OCI-LY3 (cell line): ENCODE measurements at regions not wholly inside any gene's neighbourhood (a gene's known extent, or its start where the extent isn't known, plus 50 kb on each side); places are given as distances from the start of the nearest gene placed in this dataset.

Experiments used
- H2AFZ ChIP-seq: fragments of 200-600, 300-600 bp; shearing (Covaris generic); 2 replicates; pipeline ENCODE4 v1.6.0; 2014; ENCODE audit warnings: antibody characterized with exemption, low read depth, low read length
- H3K27ac ChIP-seq: fragments of 200-600, 300-600 bp; sonication (generic); 2 replicates; pipeline ENCODE4 v1.5.1; 2014; ENCODE audit warnings: mild to moderate bottlenecking, low read length, moderate library complexity, mixed read lengths
- H3K27me3 ChIP-seq: fragments of 200-600, 300-600 bp; sonication (generic); 2 replicates; pipeline ENCODE4 v1.6.1; 2014; ENCODE audit warnings: low read depth, low read length, mixed read lengths
- H3K36me3 ChIP-seq: fragments of 200-600, 300-600 bp; sonication (generic); replicated peaks from 2 replicates; pipeline ENCODE3; 2014; ENCODE audit warnings: low read depth, low read length, mixed read lengths
- H3K4me1 ChIP-seq: fragments of 300-600, 200-600 bp; sonication (generic); 2 replicates; pipeline ENCODE4 v1.6.1; 2014; ENCODE audit warnings: low read length, mixed read lengths
- H3K4me2 ChIP-seq: fragments of 200-600, 300-600 bp; sonication (generic); 2 replicates; pipeline ENCODE4 v1.6.1; 2014; ENCODE audit warnings: low read length, mixed read lengths
- H3K4me3 ChIP-seq: fragments of 300-600, 200-600 bp; sonication (generic); 2 replicates; pipeline ENCODE4 v1.5.1; 2014; ENCODE audit warnings: antibody characterized with exemption, mild to moderate bottlenecking, low read length, moderate library complexity
- H3K79me2 ChIP-seq: fragments of 300-600, 200-600 bp; shearing (Covaris generic); 2 replicates; pipeline ENCODE4 v1.6.1; 2014; ENCODE audit warnings: mild to moderate bottlenecking, low read length, mixed read lengths
- H3K9ac ChIP-seq: fragments of 300-600, 200-600 bp; shearing (Covaris generic); 2 replicates; pipeline ENCODE4 v1.6.0; 2014; ENCODE audit warnings: mild to moderate bottlenecking, low read length, moderate library complexity
- H3K9me3 ChIP-seq: fragments of 200-600, 300-600 bp; shearing (Covaris generic); 2 replicates; pipeline ENCODE4 v1.6.1; 2014; ENCODE audit warnings: low read length, mixed read lengths; ENCODE audit not compliant: insufficient read depth
- H4K20me1 ChIP-seq: fragments of 200-600, 300-600 bp; sonication (generic); 2 replicates; pipeline ENCODE4 v1.6.1; 2016; ENCODE audit warnings: low read length, mixed read lengths; ENCODE audit not compliant: insufficient read depth
- EZH2phosphoT487 ChIP-seq: fragments of 200-600 bp; shearing (Covaris generic); IDR thresholded peaks from 2 replicates; pipeline ENCODE4 v1.6.1; 2018; ENCODE audit warnings: antibody characterized with exemption, mixed run types, low read depth
- TF ChIP-seq, protein P1 (sequence below): fragments of 200-600, 300-600 bp; sonication (generic); IDR thresholded peaks from 2 replicates; pipeline ENCODE4 v1.5.1; 2014; ENCODE audit warnings: antibody characterized with exemption, low read length, low read depth

DNA sequence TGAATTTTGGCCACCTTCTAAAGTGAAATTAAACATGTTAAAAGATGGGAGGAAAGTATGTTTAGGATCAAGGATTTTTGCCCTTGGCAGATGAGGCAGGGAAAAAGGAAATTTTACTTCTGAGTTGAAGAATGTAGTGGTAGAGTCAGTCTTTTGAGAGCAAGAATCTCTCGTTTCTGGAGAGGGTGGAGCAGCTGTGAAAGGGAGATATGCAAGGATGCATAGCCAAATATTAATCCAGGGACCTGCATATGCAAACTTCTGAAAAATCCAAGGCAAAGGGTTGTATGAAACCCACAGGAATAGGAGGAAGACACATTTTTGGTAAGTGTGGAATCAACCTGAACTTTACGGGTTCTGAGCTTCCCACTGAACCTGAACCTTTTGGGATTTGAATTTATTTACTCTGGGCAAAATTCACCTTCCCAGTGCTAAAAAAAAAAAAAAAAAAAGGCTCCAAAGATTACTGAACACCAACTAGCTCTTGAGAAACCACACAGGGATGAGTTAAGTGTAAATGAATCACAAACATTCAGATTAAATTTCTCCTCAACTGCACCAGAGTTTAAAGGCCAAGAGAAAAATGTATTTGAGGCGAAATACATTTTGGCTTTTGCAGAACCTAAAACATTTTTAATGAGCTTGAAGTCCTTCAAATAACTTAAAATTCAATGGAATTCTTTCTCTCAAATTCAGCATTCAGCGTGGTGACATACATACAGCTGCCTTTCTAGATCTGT is 187.1 kb upstream of the CDKN3 start:
- Histone ChIP-seq H3K27me3 (no peaks in the 10 kb centered on the region), H2AFZ (no peak overlapping the region), H3K9ac (no peak overlapping the region), H3K36me3 (no peaks in the 10 kb centered on the region), H3K4me2 (no peak overlapping the region), H3K4me3 (no peak overlapping the region), H3K9me3 (no peaks in the 10 kb centered on the region), H3K79me2 (no peaks in the 10 kb centered on the region), H3K4me1 (no peaks in the 10 kb centered on the region; the same call in 1 of the 2 replicates), H3K27ac (no peak overlapping the region), H4K20me1 (no peaks in the 10 kb centered on the region)
- TF ChIP-seq EZH2phosphoT487, result no peak
- TF ChIP-seq, protein P1, sequence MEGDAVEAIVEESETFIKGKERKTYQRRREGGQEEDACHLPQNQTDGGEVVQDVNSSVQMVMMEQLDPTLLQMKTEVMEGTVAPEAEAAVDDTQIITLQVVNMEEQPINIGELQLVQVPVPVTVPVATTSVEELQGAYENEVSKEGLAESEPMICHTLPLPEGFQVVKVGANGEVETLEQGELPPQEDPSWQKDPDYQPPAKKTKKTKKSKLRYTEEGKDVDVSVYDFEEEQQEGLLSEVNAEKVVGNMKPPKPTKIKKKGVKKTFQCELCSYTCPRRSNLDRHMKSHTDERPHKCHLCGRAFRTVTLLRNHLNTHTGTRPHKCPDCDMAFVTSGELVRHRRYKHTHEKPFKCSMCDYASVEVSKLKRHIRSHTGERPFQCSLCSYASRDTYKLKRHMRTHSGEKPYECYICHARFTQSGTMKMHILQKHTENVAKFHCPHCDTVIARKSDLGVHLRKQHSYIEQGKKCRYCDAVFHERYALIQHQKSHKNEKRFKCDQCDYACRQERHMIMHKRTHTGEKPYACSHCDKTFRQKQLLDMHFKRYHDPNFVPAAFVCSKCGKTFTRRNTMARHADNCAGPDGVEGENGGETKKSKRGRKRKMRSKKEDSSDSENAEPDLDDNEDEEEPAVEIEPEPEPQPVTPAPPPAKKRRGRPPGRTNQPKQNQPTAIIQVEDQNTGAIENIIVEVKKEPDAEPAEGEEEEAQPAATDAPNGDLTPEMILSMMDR, result no peak

DNA sequence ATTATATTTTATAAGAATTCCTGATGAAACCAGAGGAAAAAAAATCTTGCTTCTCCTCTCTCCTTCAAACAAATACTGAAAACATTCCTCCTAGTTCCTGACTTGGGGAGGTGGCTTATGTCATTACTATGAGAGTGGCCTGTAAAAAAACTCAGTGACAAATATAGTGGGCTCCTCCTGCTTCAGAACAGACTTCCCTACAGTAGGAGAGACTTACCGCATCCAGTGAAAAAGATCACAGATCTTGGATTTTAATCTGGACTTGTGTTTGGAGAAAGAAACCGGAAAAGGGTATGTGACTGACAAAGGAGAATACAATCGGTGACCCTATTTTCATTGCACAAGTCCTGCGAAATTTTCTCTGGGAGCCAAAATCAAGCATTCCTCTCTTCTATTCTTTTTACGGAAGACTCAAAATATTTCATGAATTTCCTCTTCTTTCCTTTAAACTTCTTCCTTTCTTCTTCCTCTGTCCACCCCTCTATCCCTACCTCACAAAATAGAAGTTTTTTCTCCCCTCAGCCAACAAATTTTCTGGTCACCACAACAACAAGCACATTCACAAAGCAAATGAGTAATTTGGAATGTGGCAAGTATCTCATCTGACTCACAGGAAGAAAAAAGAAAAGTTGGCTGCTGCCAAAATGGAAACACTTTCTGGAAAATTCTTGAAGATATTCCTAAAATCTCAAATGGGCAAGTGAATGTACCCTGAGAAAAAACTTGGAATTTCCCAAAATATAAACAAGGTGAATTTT is 185.1 kb upstream of the CDKN3 start:
- H2AFZ ChIP-seq, result no peak overlapping the region
- no peak for TF ChIP-seq EZH2phosphoT487
- TF ChIP-seq, protein P1, result no peak

DNA sequence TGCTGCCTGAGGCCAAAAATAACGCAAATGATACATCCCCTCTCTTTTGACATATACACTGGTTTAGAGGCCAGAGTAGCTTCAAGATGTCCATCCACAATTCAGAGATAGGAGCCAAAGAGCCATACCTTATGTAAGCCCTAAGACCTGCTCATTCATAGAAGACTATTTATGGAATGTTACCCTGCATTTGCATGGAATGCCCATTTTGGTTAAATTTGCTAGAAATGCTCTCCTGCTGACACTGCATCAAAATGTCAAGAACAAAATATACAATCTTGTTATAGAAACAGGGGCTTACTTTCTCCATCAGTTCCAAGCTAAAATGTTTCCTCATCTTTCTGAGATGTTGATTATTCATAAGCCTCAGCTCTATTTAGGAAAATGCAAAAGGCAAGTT is 183.3 kb upstream of the CDKN3 start:
- no peaks in the 10 kb centered on the region for H3K36me3 ChIP-seq
- no peaks in the 10 kb centered on the region for H3K4me1 ChIP-seq
- no peaks in the 10 kb centered on the region for H3K27me3 ChIP-seq
- no peaks in the 10 kb centered on the region for H3K9me3 ChIP-seq
- H3K9ac ChIP-seq, result no peak overlapping the region
- no peak overlapping the region for H3K4me2 ChIP-seq
- no peak overlapping the region for H2AFZ ChIP-seq
- no peak overlapping the region for H3K4me3 ChIP-seq
- H3K27ac ChIP-seq, result no peak overlapping the region
- H3K79me2 ChIP-seq, result no peaks in the 10 kb centered on the region
- TF ChIP-seq, protein P1, result no peak
- no peak for TF ChIP-seq EZH2phosphoT487
- no peaks in the 10 kb centered on the region for H4K20me1 ChIP-seq

More for the DNA sequence above, 185.1 kb upstream of the CDKN3 start:
- Histone ChIP-seq H3K9ac (no peak overlapping the region), H3K4me1 (no peaks in the 10 kb centered on the region; the same call in 1 of the 2 replicates), H3K9me3 (no peaks in the 10 kb centered on the region), H3K27ac (no peak overlapping the region), H4K20me1 (no peaks in the 10 kb centered on the region), H3K4me3 (no peak overlapping the region), H3K79me2 (no peaks in the 10 kb centered on the region), H3K4me2 (no peak overlapping the region), H3K36me3 (no peaks in the 10 kb centered on the region), H3K27me3 (no peaks in the 10 kb centered on the region)

DNA sequence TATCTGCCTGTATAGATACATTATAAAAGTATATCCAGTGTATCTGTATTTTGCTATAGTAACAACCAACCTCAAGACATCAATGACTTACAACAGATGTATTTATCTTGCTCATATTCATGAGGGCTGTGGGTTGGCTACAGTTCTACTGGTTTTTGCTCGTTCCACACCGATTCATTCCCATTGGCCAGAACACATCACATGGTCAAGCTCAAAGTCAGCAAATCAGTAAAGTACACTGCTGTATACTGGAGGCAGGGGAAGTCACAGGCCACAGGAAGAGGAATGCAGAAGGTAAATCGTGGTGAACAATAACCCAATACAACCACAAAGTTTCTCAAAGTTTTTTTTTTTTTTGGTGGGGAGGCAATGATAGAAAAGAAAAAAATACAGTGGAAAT is 180.0 kb upstream of the CDKN3 start:
- Histone ChIP-seq H3K36me3 (no peaks in the 10 kb centered on the region), H3K4me1 (no peaks in the 10 kb centered on the region), H3K4me3 (no peak overlapping the region), H3K27ac (no peak overlapping the region), H3K27me3 (0 out of 2 replicates have a peak, but pooled peaks cover 4% of the 10 kb centered on the region), H3K9ac (no peak overlapping the region), H2AFZ (no peak overlapping the region), H3K79me2 (no peaks in the 10 kb centered on the region), H4K20me1 (no peaks in the 10 kb centered on the region), H3K9me3 (no peaks in the 10 kb centered on the region), H3K4me2 (no peak overlapping the region)
- TF ChIP-seq EZH2phosphoT487, result no peak
- TF ChIP-seq, protein P1, result no peak
